HepG2 (cell line): ENCODE measurements at regions not wholly inside any gene's neighbourhood (a gene's known extent, or its start where the extent isn't known, plus 50 kb on each side); places are given as distances from the start of the nearest gene placed in this dataset.

Experiments used
- ATAC-seq: fragments of 200-7000 bp; cut with Tn5 transposase; 3 replicates; pipeline ENCODE4 v1.9.1; 2020; ENCODE audit warnings: mild to moderate bottlenecking, moderate library complexity
- BruUV-seq: library from RNA; stranded (reverse); fragments of 400-500 nt; replicated peaks from 2 replicates; lab custom pipeline; 2021; lab: Mats Ljungman, UMichigan
- CTCF ChIA-PET: fragments of 300-600 bp; formaldehyde crosslinking; extraction: SDS; loops from one replicate; lab custom pipeline; 2021; ENCODE audit warnings: low total read pairs, inconsistent platforms, low intra/inter-chr PET ratio; lab: Yijun Ruan, JAX
- POLR2A ChIA-PET: fragments of 350-600 bp; sonication (Branson Sonifier 250); formaldehyde crosslinking; loops from one replicate; lab custom pipeline; 2020; ENCODE audit warnings: antibody characterized with exemption, inconsistent platforms; lab: Yijun Ruan, JAX
- DNase-seq: peaks from one replicate; pipeline ENCODE4 v3.0.0-alpha.2; 2015; ENCODE audit warnings: low spot score
- FAIRE-seq: peaks from 3 replicates; lab custom pipeline; 2011; peaks lifted over from hg19 to GRCh38; lab: Jason Lieb, UNC
- H2AFZ ChIP-seq: one replicate; pipeline ENCODE4 v1.6.1; 2011; ENCODE audit warnings: low read length, inconsistent platforms
- H3K27ac ChIP-seq: fragments of 300-600 bp; 3 replicates; pipeline ENCODE4 v1.8.0; 2011; ENCODE audit warnings: mixed run types, mild to moderate bottlenecking, mixed read lengths, low read length, inconsistent platforms; ENCODE audit not compliant: insufficient read depth; ENCODE audit errors: extremely low read length
- H3K27me3 ChIP-seq, 2 experiments: fragments of 200-600 bp in 1 of 2; 2 replicates in 1 of 2; 3 replicates in 1 of 2; pipeline versions ENCODE4 v1.6.0 to v1.8.0; 2011; ENCODE audit warnings: low read length in 2 of 2, mild to moderate bottlenecking in 2 of 2, moderate library complexity in 2 of 2, inconsistent platforms in 1 of 2; ENCODE audit not compliant: insufficient read depth in 2 of 2, control insufficient read depth in 1 of 2
- H3K36me3 ChIP-seq, 2 experiments: fragments of 200-600 bp in 1 of 2; replicated peaks in 1 of 2; 2 replicates in 1 of 2; 3 replicates in 1 of 2; pipeline versions ENCODE4 v1.5.1 to v1.8.0; 2011; ENCODE audit warnings: low read length in 2 of 2, inconsistent platforms in 1 of 2; ENCODE audit not compliant: insufficient read depth in 2 of 2, control insufficient read depth in 1 of 2
- H3K4me1 ChIP-seq: 2 replicates; pipeline ENCODE4 v1.5.1; 2012; ENCODE audit warnings: low read length, inconsistent platforms; ENCODE audit not compliant: insufficient read depth
- H3K4me2 ChIP-seq: 2 replicates; pipeline ENCODE4 v1.6.0; 2011; ENCODE audit warnings: low read depth, low read length, inconsistent platforms
- H3K4me3 ChIP-seq, 3 experiments: fragments of 200-600 bp in 1 of 3; sonication (generic), shearing (Covaris generic) in 1 of 3; replicated peaks in 1 of 3; 2 replicates each; pipeline ENCODE4 v1.5.1; 2011 to 2016; ENCODE audit warnings: low read length in 3 of 3, inconsistent platforms in 2 of 3, low read depth in 2 of 3, mild to moderate bottlenecking in 2 of 3, control low read depth in 1 of 3, mixed read lengths in 1 of 3; ENCODE audit not compliant: insufficient read depth in 1 of 3
- H3K79me2 ChIP-seq: one replicate; pipeline ENCODE4 v1.6.1; 2011; ENCODE audit warnings: low read length, inconsistent platforms; ENCODE audit not compliant: insufficient read depth
- H3K9ac ChIP-seq: 2 replicates; pipeline ENCODE4 v1.6.0; 2011; ENCODE audit warnings: mild to moderate bottlenecking, low read depth, low read length, inconsistent platforms; ENCODE audit not compliant: insufficient read depth
- H3K9me3 ChIP-seq: 2 replicates; pipeline ENCODE4 v1.5.1; 2012; ENCODE audit warnings: mild to moderate bottlenecking, low read length
- H4K20me1 ChIP-seq: 2 replicates; pipeline ENCODE4 v1.6.0; 2011; ENCODE audit warnings: inconsistent platforms, mild to moderate bottlenecking, low read length, moderate library complexity; ENCODE audit not compliant: insufficient read depth
- ATF4 ChIP-seq, 2 experiments: fragments of 450-650 bp in 1 of 2; sonication (generic) in 1 of 2; formaldehyde crosslinking; IDR thresholded peaks; 2 replicates each; pipeline versions ENCODE4 v1.5.0 to v1.8.0; 2020 to 2022; ENCODE audit warnings: mild to moderate bottlenecking in 1 of 2, missing genetic modification reagents in 1 of 2
- ATF7-NPFF ChIP-seq: sonication (generic); formaldehyde crosslinking; IDR thresholded peaks from 2 replicates; pipeline ENCODE4 v1.8.1; 2023; ENCODE audit warnings: mild to moderate bottlenecking, low read depth, missing genetic modification reagents, moderate library complexity
- BRCA1 ChIP-seq: sonication (generic); formaldehyde crosslinking; IDR thresholded peaks from 2 replicates; pipeline ENCODE4 v1.4.0; 2020; ENCODE audit warnings: missing genetic modification reagents
- EHMT2 ChIP-seq: fragments of 200-600 bp; sonication (generic); IDR thresholded peaks from 2 replicates; pipeline ENCODE4 v1.7.0; 2017; ENCODE audit warnings: antibody characterized with exemption, low read depth, low read length, borderline replicate concordance
- GLI4 ChIP-seq: sonication (generic); formaldehyde crosslinking; IDR thresholded peaks from 2 replicates; pipeline ENCODE4 v1.5.1; 2020; ENCODE audit warnings: missing genetic modification reagents, mild to moderate bottlenecking, moderate library complexity, borderline replicate concordance
- TSC22D2 ChIP-seq: sonication (generic); formaldehyde crosslinking; IDR thresholded peaks from 2 replicates; pipeline ENCODE4 v1.5.1; 2020; ENCODE audit warnings: missing genetic modification reagents, mild to moderate bottlenecking, borderline replicate concordance
- ZBTB14 ChIP-seq: sonication (generic); formaldehyde crosslinking; IDR thresholded peaks from 2 replicates; pipeline ENCODE4 v1.4.0; 2020; ENCODE audit warnings: missing genetic modification reagents
- ZBTB2 ChIP-seq: sonication (generic); formaldehyde crosslinking; IDR thresholded peaks from 2 replicates; pipeline ENCODE4 v1.8.0; 2022; ENCODE audit warnings: low read depth, missing genetic modification reagents
- ZC3H13 ChIP-seq: sonication (generic); formaldehyde crosslinking; IDR thresholded peaks from 2 replicates; pipeline ENCODE4 v1.8.1; 2023; ENCODE audit warnings: mild to moderate bottlenecking, missing genetic modification reagents, moderate library complexity
- ZNF205 ChIP-seq: IDR thresholded peaks from 2 replicates; pipeline ENCODE4 v1.6.1; 2018; ENCODE audit warnings: missing biosample characterization, missing genetic modification reagents
- ZNF362 ChIP-seq: sonication (generic); formaldehyde crosslinking; IDR thresholded peaks from 2 replicates; pipeline ENCODE4 v1.4.0; 2020; ENCODE audit warnings: missing genetic modification reagents, mild to moderate bottlenecking, borderline replicate concordance
- ZNF776 ChIP-seq: sonication (generic); formaldehyde crosslinking; IDR thresholded peaks from 2 replicates; pipeline ENCODE4 v1.4.0; 2020; ENCODE audit warnings: mild to moderate bottlenecking, missing genetic modification reagents
- ZNF878 ChIP-seq: sonication (generic); formaldehyde crosslinking; IDR thresholded peaks from 2 replicates; pipeline ENCODE4 v1.8.1; 2023; ENCODE audit warnings: mild to moderate bottlenecking, missing genetic modification reagents, moderate library complexity
- WGBS: methylation state at CpG from one replicate; pipeline ENCODE4 v1.1.6; 2017; ENCODE audit warnings: low lambda C conversion rate; 5-methylcytosine and 5-hydroxymethylcytosine counted together
- in situ Hi-C: cut with HindIII; loops from 2 replicates; pipeline ENCODE4 v1.10.0; 2017; ENCODE audit warnings: low pct_unique_long_range_greater_than_20kb; ENCODE audit not compliant: extremely low pct_ligation_motif_present
- intact Hi-C: fragments of 100-400 bp; cut with micrococcal nuclease; formaldehyde crosslinking; loops from one replicate; pipeline ENCODE4 v1.10.0; 2022; ENCODE audit not compliant: unreplicated experiment

GRCh38 chr2:212940816-212941215 is 210.6 kb downstream of the IKZF2 start:
- no peaks in the 10 kb centered on the region for H3K9me3 ChIP-seq
- no peaks in the 10 kb centered on the region for H3K36me3 ChIP-seq
- intact Hi-C loops (no loop called here), in situ Hi-C loops (no loop called here)
- no peak overlapping the region for H3K4me2 ChIP-seq
- TF ChIP-seq ZNF205 (CRISPR knock-in tag) (no peak), ZNF878 (CRISPR knock-in tag) (no peak), ZNF362 (CRISPR knock-in tag) (no peak), GLI4 (CRISPR knock-in tag) (no peak), ZNF776 (CRISPR knock-in tag) (no peak), ATF4 (CRISPR knock-in tag; IDR thresholded peaks at IDR 0.05) (no peak), TSC22D2 (CRISPR knock-in tag) (no peak), EHMT2 (no peak), ZBTB14 (CRISPR knock-in tag) (no peak), ZC3H13 (CRISPR knock-in tag) (no peak), ATF7-NPFF (CRISPR knock-in tag) (no peak), BRCA1 (CRISPR knock-in tag) (no peak), ZBTB2 (CRISPR knock-in tag) (no peak)
- ChIA-PET CTCF (no interaction called here), POLR2A (no interaction called here)
- no peak overlapping the region for H2AFZ ChIP-seq
- H3K9ac ChIP-seq = no peak overlapping the region
- no peaks in the 10 kb centered on the region for H4K20me1 ChIP-seq
- H3K4me1 ChIP-seq = no peaks in the 10 kb centered on the region
- H3K27me3 ChIP-seq = no peaks in the 10 kb centered on the region
- no peak for FAIRE-seq
- DNase-seq = no peak
- H3K79me2 ChIP-seq = no peaks in the 10 kb centered on the region
- WGBS = 18% methylated on average over 2 of the region's 2 CpGs
- no peak overlapping the region for H3K27ac ChIP-seq
- ATAC-seq = no peak
- no peak overlapping the region for H3K4me3 ChIP-seq
- no TSS peak for BruUV-seq
